NCI-H146 (cell line): ENCODE measurements at regions not wholly inside any gene's neighbourhood (a gene's known extent, or its start where the extent isn't known, plus 50 kb on each side); places are given as distances from the start of the nearest gene placed in this dataset.
"Not testable (repeated sequence)": the region's sequence is repeated elsewhere in the genome, so short reads cannot be mapped to it uniquely, and the experiment has no call there.

ENCODE experiments used
- DNase-seq: peaks from one replicate; lab custom pipeline; 2025; lab: John Stamatoyannopoulos, UW

DNA sequence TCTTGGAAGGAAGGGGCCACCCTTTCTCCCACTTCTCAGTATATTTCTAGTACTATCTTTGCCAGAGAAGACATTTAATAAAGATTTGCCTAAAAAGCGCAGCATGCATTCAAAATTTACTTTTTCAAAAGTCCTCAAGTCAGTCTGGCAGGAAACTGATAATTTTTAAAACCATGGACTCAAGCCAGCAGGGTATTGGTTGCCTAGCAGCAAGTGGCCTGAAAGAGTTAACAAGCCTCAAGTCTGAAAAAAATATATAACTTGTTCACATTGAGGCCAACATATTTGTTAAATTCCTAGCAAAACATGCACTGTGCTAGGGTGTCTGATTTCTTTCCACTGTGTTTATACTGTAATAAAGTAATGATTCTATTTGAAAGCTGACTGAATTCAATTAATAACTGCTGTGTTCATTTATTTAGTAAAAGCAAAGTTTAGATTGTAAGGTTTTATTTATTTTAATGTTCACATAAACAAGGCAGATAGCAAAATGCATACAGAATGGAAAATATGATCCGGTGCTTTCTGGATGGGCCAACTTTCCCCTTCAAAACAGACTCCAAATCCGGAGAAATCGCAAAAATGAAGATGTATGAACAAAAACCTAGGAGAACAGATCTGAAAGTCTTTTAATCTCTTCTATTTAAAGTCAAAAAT, 218.5 kb upstream of the FGF13 start:
- no peak for DNase-seq

DNA sequence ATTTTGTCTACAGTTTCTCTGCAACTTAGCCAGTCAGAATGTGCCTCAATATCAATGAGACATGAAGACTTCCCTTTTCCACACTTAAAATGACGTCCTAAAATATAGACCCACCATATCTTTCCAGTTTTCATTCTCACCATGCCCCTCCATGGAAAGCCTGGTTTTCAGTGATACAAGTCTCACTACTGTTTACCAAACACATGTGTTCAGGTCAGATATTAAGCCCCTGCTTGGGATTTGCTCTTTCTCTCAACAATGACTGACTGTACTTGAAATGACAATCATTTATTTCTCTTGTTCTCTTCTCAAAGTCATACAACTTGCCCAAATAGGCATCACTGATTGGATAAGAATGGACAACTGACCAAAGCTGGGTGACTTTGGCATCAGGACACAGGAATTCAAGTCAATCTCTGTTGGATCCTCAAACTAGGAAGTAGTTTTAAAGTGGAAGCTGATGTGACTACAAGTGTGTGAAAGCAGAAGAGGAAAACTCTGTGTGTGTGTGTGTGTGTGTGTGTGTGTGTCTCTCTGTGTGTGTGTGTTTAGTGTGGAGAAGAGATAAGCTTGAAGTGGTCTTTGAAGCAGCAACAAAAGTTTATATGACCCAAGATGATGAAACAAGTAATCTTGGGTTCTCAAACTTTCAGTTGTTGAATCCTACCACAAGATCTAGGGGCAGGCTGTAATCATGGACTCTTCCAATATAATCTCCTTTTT, 217.4 kb upstream of the FGF13 start:
- DNase-seq, result no peak

DNA sequence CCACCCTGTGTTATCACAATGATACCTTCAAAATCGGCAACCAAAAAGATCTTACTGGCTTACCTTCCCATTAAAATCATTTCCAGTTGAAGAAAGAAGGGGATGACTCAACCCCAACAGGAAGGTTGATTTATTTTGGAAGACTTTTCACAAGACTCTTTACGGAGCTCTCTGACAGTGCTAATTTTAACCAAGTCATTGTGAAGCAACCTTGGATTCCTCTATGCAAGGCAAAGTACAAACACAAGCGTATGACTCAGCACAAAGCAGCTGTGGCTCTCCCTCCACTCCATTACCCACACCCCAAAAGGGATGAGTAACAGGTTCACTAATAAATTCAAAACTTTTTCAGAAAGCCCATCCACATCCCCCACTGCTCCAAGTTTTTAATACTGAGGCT, 213.8 kb upstream of the FGF13 start:
- DNase-seq, result no peak

DNA sequence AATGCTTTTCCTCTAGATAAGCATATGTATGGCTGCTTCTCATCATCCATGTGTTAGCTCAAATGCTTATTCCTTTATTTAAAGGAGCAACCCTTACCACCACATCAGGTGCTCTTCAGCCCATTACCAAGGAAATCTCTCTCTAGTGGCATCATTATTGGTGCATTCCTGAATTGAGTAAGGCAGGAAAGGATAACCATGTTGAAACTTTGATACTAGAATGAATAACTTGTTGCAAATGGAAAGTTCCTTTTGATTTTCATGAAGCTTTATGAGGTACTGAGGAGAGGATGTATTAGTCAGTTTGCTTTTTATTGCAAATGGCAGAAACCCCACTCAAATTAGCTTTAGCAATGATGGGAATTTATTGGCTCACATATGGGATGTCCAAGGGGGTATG, 212.3 kb upstream of the FGF13 start:
- no peak for DNase-seq

DNA sequence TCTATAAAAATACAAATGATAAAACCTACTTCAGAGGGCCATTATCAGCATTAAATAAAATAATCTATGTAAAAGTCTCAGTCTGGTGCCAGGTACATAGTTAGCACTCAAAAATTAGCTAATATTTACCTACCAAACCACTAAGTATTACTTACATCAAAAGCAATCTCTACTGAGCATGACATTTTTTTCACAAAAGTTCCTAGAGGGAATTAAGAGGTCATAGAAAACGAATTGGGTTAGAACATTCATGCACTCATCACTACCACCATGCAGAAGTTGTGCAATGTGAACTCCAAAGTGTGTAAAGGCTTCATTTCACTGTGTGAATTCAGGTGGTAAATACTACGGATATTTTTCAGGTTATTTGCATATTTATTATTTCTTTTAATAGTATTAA, 209.5 kb upstream of the FGF13 start:
- no peak for DNase-seq

DNA sequence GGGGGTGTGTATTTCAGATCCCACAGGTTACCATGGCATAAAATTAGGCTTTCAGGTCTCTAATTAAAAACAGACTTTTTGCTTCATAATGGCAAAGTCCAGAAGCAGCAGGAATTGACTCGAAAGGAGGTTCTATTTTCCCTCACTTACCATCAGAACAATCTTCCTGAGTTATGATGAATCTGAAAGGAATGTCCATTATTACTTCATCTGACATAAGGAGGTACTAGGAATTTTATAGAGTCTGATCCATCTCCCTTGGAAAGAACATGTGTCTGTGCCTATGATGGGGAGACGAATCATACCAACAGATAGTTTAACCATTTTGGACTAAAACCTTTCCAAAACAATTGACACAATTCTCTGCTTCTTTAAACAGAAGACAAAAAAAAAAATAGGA, 206.3 kb upstream of the FGF13 start:
- no peak for DNase-seq

DNA sequence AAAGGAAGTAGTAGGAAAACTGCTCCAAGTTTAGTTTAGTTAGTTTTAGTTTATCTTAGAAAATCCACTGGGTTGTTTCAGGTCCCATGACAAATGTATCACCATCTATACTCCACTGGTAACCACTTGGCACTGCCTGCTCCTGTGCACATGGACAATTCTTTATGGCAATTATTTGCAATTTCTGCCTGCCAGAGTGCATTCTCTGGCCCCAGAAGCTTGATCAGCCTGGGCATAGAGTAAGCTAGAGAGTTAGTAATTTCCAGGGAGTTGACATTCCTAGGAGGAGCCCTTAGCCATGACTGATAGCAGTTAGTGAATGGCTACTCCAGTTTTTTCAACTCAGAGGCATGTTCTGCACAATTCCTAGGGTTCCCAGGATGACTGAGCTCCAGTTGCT, 203.2 kb upstream of the FGF13 start:
- no peak for DNase-seq

DNA sequence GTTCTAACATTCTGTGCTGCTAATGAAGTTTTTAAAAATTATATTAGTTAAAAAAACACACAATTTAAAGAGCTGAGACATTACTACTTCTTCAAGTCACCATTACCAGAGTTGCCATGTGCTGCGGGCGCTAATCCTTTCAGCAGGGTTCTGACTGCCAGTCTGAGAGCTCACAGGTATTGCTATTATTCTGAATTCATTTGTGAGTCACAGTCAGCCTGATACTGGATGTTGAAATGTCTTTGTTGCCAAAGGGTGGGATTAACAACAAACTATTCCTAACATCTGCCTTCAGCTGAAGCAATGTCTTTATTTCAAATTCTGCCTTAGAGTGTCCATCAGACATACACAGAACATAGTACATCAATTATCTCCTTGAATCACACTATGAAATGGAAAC, 197.1 kb upstream of the FGF13 start:
- no peak for DNase-seq

DNA sequence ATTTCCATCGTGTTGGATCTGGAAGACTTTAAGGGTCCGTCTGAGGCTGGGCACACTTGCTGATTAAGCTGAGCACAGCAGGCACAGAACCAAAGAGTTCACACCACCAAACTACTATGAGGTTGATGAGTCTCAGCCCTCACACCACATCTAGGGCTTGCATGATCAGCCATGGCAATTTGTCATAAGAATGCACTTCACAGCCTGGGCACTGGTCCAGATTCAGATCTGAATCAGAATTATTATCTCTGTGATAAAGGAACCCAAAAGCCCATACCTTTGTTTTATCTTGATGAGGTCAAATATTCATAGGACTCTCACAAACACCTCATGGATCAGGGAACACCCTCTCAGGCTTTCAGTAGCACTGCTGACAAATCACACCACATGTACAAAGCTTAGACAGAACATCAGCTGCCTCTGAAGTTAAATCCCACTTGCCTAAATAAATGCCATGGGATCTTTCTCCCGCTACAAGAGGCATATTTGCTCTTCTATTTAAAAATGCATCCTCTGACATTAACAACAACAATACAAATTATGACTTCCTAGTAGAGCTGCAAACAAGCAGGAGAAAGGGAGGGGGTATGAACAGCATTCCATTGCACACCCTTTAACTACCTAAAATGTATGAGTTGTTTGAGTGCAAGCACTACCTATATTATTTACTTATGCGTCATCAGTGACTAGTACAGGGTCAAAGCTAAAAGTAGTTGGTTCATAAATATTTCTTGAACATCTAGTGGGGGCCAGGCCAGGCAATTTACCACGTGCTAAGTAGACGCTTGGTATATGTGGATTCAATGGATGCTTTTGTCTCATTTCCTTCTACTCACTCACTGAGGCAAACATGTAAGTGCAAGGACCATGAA, 186.3 kb upstream of the FGF13 start:
- DNase-seq, result no peak

DNA sequence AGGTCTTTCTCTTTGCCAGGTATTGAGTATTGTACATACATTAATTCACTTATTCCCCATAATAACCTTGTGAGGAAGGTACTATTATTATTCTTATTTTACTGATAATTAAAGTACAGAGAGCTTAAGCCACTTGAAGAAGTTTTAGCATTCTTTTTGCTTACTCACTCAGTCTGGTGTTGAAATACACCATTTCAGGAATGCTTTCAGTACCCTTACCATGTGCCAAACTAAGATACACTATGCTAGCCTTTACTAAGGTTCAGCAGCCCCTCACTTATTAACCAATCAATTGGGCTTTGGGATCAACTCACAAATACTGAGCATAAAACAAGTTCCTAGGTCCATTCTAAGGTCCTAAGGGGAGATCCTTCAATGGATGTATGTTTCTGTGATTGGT, 179.0 kb upstream of the FGF13 start:
- no peak for DNase-seq

DNA sequence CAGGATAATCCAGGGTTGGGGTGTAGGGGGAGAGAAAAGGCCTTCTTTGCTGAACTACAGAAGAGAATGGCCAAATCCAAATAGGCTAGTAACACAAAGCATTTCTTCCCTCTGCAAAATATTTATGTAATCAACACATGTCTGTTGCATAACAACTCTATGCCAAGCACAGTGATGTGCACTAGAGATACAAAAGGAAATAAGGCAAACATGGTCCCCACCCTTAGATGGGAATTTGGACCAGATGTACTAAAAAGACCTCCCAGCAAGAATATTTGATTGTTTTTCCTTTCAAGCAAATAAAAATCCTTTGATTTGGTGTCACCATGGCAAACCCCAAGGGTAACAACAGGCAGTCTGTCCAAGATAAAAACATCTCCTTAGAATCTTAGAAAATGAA, 177.6 kb upstream of the FGF13 start:
- DNase-seq, result no peak

DNA sequence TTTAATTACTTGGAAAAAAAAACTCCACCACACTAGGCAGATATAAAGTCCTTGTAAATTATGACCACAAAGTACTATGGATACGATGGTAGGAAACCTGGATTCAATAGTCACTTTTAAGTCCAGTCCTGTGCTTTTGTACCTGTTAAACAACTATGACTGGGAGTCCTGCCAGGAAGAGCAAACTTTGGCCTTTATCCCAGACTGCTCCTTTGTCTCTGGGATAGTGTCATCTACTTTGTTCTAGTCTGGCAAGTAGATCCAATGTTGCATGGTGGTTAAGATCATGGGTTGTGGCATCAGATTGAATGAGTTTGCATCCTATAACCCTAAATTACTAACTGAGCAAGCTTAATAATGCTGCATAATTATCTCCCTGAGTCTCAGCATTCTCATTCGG, 175.3 kb upstream of the FGF13 start:
- no peak for DNase-seq

DNA sequence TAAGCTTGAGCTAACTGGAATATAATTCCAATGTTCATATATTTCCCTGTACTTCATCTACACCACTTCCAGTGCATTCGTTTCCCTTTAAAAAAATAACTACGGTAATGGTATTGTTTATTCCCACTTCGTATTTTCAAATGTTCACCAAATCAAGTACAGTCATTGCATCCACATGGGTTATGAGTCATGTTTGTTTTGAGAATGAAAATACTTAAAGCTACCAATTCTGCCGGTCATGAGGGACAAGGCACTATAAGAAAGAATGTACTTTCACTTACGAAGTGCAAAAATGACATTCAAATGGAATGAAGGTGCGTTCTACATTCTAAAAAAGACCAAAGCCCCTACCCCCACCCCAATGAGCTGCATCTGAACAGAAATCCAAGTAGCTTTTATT, 174.4 kb upstream of the FGF13 start:
- no peak for DNase-seq

DNA sequence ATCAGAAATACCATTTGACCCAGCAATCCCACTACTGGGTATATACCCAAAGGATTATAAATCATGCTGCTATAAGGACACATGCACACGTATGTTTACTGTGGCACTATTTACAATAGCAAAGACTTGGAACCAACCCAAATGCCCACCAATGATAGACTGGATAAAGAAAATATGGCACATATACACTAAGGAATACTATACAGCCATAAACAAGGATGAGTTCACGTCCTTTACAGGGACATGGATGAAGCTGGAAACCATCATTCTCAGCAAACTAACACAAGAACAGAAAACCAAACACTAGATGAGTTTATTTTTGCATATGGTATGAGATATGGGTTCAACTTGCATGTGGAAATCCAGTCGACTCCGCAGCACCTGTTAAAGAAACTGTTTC, 168.8 kb upstream of the FGF13 start:
- not testable (repeated sequence) for DNase-seq

DNA sequence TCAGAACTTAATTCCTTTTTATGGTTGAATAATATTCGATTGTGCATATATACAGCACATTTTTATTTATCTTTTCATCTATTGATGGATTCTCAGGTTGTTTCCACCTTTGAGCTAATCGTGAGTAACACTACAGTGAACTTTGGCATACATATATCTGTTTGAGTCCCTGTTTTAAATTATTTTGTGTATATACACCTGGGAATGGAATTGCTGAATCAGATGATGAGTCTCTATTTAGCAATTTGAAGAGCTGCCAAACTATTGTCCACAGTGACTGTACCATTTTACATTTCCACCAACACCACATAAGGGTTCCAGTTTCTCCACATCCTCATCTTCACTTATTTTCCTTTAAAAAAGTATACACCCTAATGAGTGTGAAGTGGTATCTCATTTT, 166.2 kb upstream of the FGF13 start:
- DNase-seq, result no peak

DNA sequence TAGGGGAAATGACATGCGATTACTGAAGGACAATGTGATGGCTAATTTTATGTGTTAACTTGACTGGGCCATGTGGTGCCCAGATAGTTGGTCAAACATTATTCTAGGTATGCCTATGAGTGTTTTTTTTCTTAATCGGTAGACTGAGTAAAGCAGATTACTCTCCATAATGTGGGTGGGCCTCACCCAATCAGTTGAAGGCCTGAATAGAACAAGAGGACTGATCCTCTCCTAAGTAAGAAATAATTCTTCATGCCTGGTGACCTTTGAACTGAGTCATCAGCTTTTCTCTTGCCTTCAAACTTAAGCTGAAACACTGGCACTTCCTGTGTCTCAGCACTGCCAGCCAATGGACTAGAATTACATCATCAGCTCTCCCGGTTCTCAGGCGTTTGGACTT, 164.0 kb upstream of the FGF13 start:
- DNase-seq, result no peak

DNA sequence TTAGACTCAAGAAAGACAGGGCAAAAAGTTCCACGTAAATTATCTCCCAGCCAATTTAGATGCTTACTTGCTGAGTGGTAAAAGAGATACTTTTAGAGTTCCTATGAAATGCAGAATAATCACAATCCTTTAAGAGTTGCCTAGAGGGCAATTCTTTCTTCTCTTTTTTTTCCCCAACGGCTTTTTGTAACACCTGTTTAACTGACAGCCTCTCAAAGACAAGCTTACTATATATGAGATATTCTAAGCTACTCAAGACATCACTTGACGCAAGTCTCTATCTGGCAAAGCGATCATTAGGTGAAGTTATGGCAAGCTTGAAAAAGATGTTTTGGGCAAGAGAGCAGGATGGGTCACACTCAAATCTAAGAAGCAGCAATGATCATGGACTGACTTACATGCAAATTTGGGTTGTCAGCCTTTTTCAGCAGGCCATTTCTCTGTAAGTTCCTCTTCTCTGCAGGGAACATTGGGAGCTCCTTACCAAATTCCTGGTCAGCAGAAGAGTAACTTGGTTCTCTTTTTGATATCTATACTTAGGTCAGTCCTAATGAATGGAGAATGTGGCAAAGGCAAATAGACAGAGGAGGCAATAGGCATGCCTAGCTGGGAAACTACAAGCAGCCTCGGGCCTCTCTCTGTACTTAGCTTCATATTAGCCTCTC, 162.9 kb upstream of the FGF13 start:
- DNase-seq, result no peak

DNA sequence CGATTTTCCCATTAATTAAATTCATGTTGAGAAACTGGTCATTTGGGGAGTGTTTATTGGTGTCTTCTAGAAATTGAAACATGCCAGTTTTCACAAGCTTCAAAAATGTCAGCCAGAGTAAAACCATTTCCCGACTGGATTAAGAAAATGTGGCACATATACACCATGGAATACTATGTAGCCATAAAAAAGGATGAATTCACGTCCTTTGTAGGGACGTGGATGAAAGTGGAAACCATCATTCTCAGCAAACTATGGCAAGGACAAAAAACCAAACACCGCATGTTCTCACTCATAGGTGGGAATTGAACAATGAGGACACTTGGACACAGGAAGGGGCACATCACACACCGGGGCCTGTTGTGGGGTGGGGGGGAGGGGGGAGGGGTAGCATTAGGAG, 162.1 kb upstream of the FGF13 start:
- not testable (repeated sequence) for DNase-seq

DNA sequence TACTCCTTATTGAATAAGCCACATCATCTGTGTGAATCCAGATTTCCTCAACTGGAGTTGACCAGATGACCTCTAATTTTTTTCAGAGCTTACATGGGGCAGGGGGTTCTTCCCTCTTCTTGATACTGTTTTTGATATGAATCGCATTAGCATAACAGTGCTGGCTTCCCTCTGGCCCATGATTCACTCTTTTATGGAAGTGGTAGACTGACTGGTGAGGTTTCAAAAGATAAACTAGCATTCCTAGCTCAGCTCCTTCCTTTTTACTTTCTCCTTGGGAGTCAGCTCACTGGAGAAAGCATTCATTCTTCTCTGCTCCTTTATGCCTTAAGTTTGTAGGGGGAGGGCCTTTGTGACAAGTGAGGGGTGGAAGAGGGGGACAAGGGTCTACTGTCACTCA, 161.0 kb upstream of the FGF13 start:
- DNase-seq, result no peak

DNA sequence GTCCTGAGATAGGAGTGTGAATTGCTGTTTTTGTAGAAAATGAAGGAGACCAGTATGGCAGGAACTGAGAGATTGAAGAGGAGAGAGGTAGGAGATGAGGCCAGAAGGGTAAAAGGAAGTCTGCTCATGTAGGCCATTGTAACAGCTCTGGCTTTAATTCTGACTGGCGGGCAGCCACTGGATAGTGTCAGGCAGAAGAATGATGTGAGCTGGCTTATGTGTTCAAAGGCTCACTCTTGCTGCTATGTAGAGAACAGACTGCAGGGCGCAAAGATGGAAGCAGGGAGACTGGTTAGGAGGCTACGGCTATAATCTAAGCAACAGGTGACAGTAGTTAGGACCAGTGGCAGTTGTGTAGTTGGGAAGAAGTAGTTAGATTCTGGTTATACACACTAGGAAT, 160.2 kb upstream of the FGF13 start:
- DNase-seq, result no peak

DNA sequence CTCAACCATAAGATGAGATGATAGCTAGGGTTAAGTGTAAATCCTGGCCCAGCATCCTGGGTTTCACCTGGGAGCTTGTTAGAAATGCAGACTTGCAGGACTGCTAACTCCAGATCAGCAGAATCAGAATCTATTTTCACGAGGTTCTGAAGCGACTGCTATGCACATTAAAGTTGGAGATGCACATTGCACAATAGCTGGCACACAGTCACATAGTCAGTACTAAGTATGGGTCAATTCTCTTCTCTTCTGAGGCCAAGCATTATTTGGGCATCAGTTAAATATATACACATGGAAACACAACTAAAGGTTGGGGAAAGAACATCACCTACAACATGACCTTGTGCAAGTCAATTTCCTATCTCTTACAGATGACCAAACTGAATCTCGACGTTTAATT, 155.1 kb upstream of the FGF13 start:
- no peak for DNase-seq

DNA sequence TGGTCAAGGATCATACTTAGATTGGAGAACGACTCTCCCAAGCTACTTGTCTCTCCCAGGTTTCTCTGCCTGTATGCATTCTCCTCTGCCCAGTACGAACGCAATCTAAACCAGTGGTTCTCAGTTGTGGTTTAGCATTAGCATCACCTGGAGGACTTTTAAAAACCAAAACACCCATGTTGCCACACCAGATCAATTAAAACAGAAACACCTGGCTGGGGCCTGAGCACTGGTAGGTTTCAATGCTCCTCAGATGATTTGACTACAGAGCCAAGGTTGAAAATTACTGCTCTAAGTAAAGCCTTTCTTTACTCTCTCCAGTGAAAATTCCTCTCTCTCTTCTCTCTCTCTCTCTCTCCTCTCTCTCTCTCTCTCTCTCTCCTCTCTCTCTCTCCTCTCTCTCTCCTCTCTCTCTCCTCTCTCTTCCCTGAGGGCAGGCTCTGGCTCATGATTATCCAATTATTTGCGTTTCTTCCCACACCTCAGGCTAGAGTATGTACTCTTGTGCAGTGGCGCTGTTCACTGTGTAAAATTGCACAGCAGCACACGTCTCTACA, 153.7 kb upstream of the FGF13 start:
- DNase-seq, result no peak
